Ectodermal cell (in vitro differentiated cells): ENCODE measurements at regions not wholly inside any gene's neighbourhood (a gene's known extent, or its start where the extent isn't known, plus 50 kb on each side); places are given as distances from the start of the nearest gene placed in this dataset.

ENCODE experiments used
- H3K27ac ChIP-seq: 2 replicates; pipeline ENCODE4 v1.7.0; 2013; ENCODE audit warnings: mild to moderate bottlenecking, low read depth, low read length; ENCODE audit not compliant: insufficient read depth, poor library complexity, severe bottlenecking
- H3K27me3 ChIP-seq: 2 replicates; pipeline ENCODE4 v1.7.0; 2013; ENCODE audit warnings: mild to moderate bottlenecking, low read length; ENCODE audit not compliant: insufficient read depth, control insufficient read depth, poor library complexity, severe bottlenecking
- H3K36me3 ChIP-seq: one replicate; pipeline ENCODE4 v1.7.0; 2013; ENCODE audit warnings: low read length; ENCODE audit not compliant: control insufficient read depth, insufficient read depth
- H3K4me1 ChIP-seq: one replicate; pipeline ENCODE4 v1.7.0; 2013; ENCODE audit warnings: low read length; ENCODE audit not compliant: control insufficient read depth, insufficient read depth
- H3K4me3 ChIP-seq: 2 replicates; pipeline ENCODE4 v1.7.0; 2013; ENCODE audit warnings: low read depth, low read length, control low read depth; ENCODE audit not compliant: insufficient read depth
- H3K9me3 ChIP-seq: 2 replicates; pipeline ENCODE4 v1.7.0; 2013; ENCODE audit warnings: mild to moderate bottlenecking, low read length, moderate library complexity; ENCODE audit not compliant: control insufficient read depth
- WGBS, 2 experiments: methylation state at CpG; one replicate each; pipeline ENCODE4 v1.1.7; 2013; ENCODE audit warnings: missing lambda C conversion rate in 2 of 2; 5-methylcytosine and 5-hydroxymethylcytosine counted together

GRCh38 chr20:19090332-19090731 is 122.1 kb upstream of the SLC24A3 start:
- Histone ChIP-seq H3K27ac (no peak overlapping the region), H3K4me3 (no peak overlapping the region), H3K36me3 (no peaks in the 10 kb centered on the region), H3K9me3 (no peaks in the 10 kb centered on the region), H3K4me1 (no peaks in the 10 kb centered on the region), H3K27me3 (no peaks in the 10 kb centered on the region)
- WGBS, 2 experiments, result 94% methylated on average over 5 of the region's 5 CpGs

- Histone ChIP-seq H3K9me3 (no peaks in the 10 kb centered on the region), H3K27me3 (no peaks in the 10 kb centered on the region), H3K4me3 (no peak overlapping the region), H3K4me1 (peaks cover 4% of the 10 kb centered on the region), H3K27ac (no peak overlapping the region), H3K36me3 (no peaks in the 10 kb centered on the region)
- WGBS, 2 experiments, result 88 to 92% methylated on average over 5 of the region's 5 CpGs
Measured at GRCh38 chr20:19094959-19095541, 117.4 kb upstream of the SLC24A3 start.

GRCh38 chr20:19095762-19096161 is 116.7 kb upstream of the SLC24A3 start:
- Histone ChIP-seq H3K27me3 (no peaks in the 10 kb centered on the region), H3K36me3 (no peaks in the 10 kb centered on the region), H3K9me3 (no peaks in the 10 kb centered on the region), H3K4me3 (no peak overlapping the region), H3K27ac (no peak overlapping the region), H3K4me1 (peaks cover 4% of the 10 kb centered on the region)
- WGBS, 2 experiments, result 35 to 42% methylated on average over 5 of the region's 5 CpGs

GRCh38 chr20:19096843-19097242 is 115.6 kb upstream of the SLC24A3 start:
- WGBS, 2 experiments, result 92 to 100% methylated on average over 1 to 2 of the region's 2 CpGs
- Histone ChIP-seq H3K4me1 (peaks cover 4% of the 10 kb centered on the region), H3K36me3 (no peaks in the 10 kb centered on the region)

GRCh38 chr20:19098117-19098516 is 114.3 kb upstream of the SLC24A3 start:
- H3K9me3 ChIP-seq, result no peaks in the 10 kb centered on the region
- H3K27ac ChIP-seq, result no peak overlapping the region
- H3K4me3 ChIP-seq, result no peak overlapping the region
- H3K4me1 ChIP-seq, result peaks cover 4% of the 10 kb centered on the region
- 89 to 96% methylated on average over 4 of the region's 4 CpGs for WGBS, 2 experiments
- no peaks in the 10 kb centered on the region for H3K36me3 ChIP-seq
- H3K27me3 ChIP-seq, result no peaks in the 10 kb centered on the region

More at GRCh38 chr20:19096843-19097242, 115.6 kb upstream of the SLC24A3 start:
- no peak overlapping the region for H3K27ac ChIP-seq
- H3K27me3 ChIP-seq, result no peaks in the 10 kb centered on the region
- H3K4me3 ChIP-seq, result no peak overlapping the region
- no peaks in the 10 kb centered on the region for H3K9me3 ChIP-seq

- Histone ChIP-seq H3K36me3 (no peaks in the 10 kb centered on the region), H3K9me3 (no peaks in the 10 kb centered on the region), H3K27me3 (no peaks in the 10 kb centered on the region), H3K4me3 (no peak overlapping the region), H3K4me1 (peaks cover 4% of the 10 kb centered on the region), H3K27ac (no peak overlapping the region)
- 94% methylated on average over 8 of the region's 8 CpGs for WGBS, 2 experiments
Measured at GRCh38 chr20:19098806-19099578, 113.5 kb upstream of the SLC24A3 start.

- H3K36me3 ChIP-seq, result no peaks in the 10 kb centered on the region
- H3K4me1 ChIP-seq, result peaks cover 4% of the 10 kb centered on the region
- H3K27me3 ChIP-seq, result no peaks in the 10 kb centered on the region
- no peaks in the 10 kb centered on the region for H3K9me3 ChIP-seq
- H3K27ac ChIP-seq, result no peak overlapping the region
- 91 to 96% methylated on average over 18 of the region's 18 CpGs for WGBS, 2 experiments
- H3K4me3 ChIP-seq, result no peak overlapping the region
Measured at GRCh38 chr20:19099596-19100545, 112.6 kb upstream of the SLC24A3 start.

- H3K27ac ChIP-seq, result no peak overlapping the region
- H3K27me3 ChIP-seq, result no peaks in the 10 kb centered on the region
- no peaks in the 10 kb centered on the region for H3K36me3 ChIP-seq
- 92 to 93% methylated on average over 4 of the region's 4 CpGs for WGBS, 2 experiments
- H3K9me3 ChIP-seq, result no peaks in the 10 kb centered on the region
- H3K4me3 ChIP-seq, result no peak overlapping the region
- H3K4me1 ChIP-seq, result no peaks in the 10 kb centered on the region
Measured at GRCh38 chr20:19100975-19101374, 111.5 kb upstream of the SLC24A3 start.

GRCh38 chr20:19104186-19104585 is 108.3 kb upstream of the SLC24A3 start:
- Histone ChIP-seq H3K4me1 (no peaks in the 10 kb centered on the region), H3K27me3 (no peaks in the 10 kb centered on the region), H3K4me3 (no peak overlapping the region), H3K27ac (no peak overlapping the region), H3K9me3 (no peaks in the 10 kb centered on the region), H3K36me3 (no peaks in the 10 kb centered on the region)
- WGBS, 2 experiments, result 94 to 98% methylated on average over 3 to 4 of the region's 4 CpGs

- 81 to 84% methylated on average over 7 of the region's 7 CpGs for WGBS, 2 experiments
- no peak overlapping the region for H3K4me3 ChIP-seq
- H3K9me3 ChIP-seq, result no peaks in the 10 kb centered on the region
- H3K27ac ChIP-seq, result no peak overlapping the region
- H3K27me3 ChIP-seq, result no peaks in the 10 kb centered on the region
- no peaks in the 10 kb centered on the region for H3K4me1 ChIP-seq
- no peaks in the 10 kb centered on the region for H3K36me3 ChIP-seq
Measured at GRCh38 chr20:19108155-19108554, 104.3 kb upstream of the SLC24A3 start.
